ENCODE measurements at regions not wholly inside any gene's neighbourhood (a gene's known extent, or its start where the extent isn't known, plus 50 kb on each side); places are given as distances from the start of the nearest gene placed in this dataset.
"Not testable (repeated sequence)": the region's sequence is repeated elsewhere in the genome, so short reads cannot be mapped to it uniquely, and the experiment has no call there.

DNA sequence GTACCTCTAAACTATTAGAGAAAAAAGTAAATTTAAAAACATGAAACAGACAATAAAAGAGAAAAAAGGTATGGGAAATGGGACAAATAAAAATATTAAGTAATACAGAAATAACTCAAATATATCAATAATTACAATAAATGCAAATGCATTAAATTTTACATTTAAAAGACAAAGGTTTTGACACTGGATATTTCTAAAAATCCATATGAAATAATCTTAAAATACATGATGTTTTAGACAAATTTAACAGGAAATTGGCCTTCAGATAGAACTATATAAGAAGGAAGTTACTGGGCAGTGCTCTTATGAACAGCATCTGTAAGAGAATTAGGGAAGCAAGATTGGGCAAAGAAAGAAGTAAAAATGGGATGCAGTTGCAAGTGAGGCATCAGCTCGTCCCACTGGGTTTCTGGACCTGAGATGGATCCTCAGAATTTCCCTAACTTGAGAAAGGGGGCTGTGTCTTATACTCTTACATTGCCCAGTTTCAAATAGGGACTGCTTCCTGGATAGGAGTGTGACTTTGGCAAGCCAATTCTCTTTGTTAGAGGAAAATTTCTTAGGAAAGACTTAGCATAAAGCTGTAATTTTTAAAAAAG is 376.7 kb downstream of the SMOC2 start:
- H3K4me3 ChIP-seq (ENCODE audit: low read depth in 1 of 2, low read length in 2 of 2), result no peak overlapping the region
- H3K4me1 ChIP-seq (ENCODE audit: control insufficient read depth in 1 of 2, insufficient read depth in 2 of 2, low read length in 2 of 2), result no peaks in the 10 kb centered on the region
- no peaks in the 10 kb centered on the region for H3K27me3 ChIP-seq (ENCODE audit: low read depth, low read length)
- no peaks in the 10 kb centered on the region for H3K36me3 ChIP-seq (ENCODE audit: control insufficient read depth in 1 of 2, insufficient read depth in 2 of 2, low read length in 2 of 2)
- H3K27ac ChIP-seq (ENCODE audit: low read length), result no peak overlapping the region
- peaks cover 4 to 9% of the 10 kb centered on the region in 2 donors for H3K9me3 ChIP-seq (ENCODE audit: control insufficient read depth in 1 of 2, low read length in 2 of 2)

DNA sequence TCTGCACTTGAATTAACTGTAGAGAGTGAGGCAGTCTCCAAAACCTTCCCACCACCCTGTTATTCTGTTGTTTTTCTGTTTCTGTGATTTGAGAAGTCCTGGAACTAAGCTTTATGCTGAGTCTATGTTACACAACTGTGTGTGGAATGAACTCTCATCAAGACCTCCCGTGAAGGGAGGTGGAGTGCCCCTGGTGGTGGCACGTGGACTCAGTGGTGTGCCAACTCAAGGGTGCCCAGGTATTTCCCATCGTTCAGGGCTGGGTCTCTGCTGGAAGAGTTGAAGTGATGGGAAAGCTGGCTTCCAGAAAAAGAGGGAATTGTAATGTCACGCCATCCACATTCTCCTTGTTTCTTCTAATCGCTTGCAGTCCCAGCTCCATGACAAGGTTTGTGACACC is 374.2 kb downstream of the SMOC2 start:
- Histone ChIP-seq H3K4me1 (ENCODE audit: control insufficient read depth in 1 of 2, insufficient read depth in 2 of 2, low read length in 2 of 2) (no peaks in the 10 kb centered on the region), H3K27me3 (ENCODE audit: low read depth, low read length) (no peaks in the 10 kb centered on the region), H3K27ac (ENCODE audit: low read length) (no peak overlapping the region), H3K4me3 (ENCODE audit: low read depth in 1 of 2, low read length in 2 of 2) (no peak overlapping the region), H3K9me3 (ENCODE audit: control insufficient read depth in 1 of 2, low read length in 2 of 2) (peaks cover 4 to 9% of the 10 kb centered on the region in 2 donors), H3K36me3 (ENCODE audit: control insufficient read depth in 1 of 2, insufficient read depth in 2 of 2, low read length in 2 of 2) (no peaks in the 10 kb centered on the region)

DNA sequence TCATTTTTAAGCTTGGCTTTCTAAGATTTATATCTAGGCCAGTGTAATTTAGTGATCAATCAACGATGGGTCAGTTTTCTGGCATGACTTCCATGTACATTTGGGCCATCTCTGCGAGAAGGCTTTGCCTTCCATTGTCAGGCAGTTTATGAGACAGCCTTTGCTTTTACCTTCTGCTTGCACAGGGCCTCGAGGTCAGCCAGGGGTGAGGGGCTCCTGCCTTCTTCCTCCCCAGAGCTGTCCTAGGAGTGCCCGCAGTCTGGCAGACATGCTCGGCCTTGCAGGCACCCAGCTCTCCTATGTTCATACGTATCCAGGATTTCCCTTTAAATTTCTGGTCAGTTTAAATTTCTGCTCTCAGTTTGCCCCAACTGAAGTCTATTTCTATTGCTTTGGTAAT is 367.2 kb downstream of the SMOC2 start:
- no peaks in the 10 kb centered on the region for H3K9me3 ChIP-seq (ENCODE audit: control insufficient read depth in 1 of 2, low read length in 2 of 2)
- no peak overlapping the region for H3K4me3 ChIP-seq (ENCODE audit: low read depth in 1 of 2, low read length in 2 of 2)
- no peak overlapping the region for H3K27ac ChIP-seq (ENCODE audit: low read length)
- no peaks in the 10 kb centered on the region for H3K27me3 ChIP-seq (ENCODE audit: low read depth, low read length)
- no peaks in the 10 kb centered on the region for H3K4me1 ChIP-seq (ENCODE audit: control insufficient read depth in 1 of 2, insufficient read depth in 2 of 2, low read length in 2 of 2)
- H3K36me3 ChIP-seq (ENCODE audit: control insufficient read depth in 1 of 2, insufficient read depth in 2 of 2, low read length in 2 of 2), result no peaks in the 10 kb centered on the region

DNA sequence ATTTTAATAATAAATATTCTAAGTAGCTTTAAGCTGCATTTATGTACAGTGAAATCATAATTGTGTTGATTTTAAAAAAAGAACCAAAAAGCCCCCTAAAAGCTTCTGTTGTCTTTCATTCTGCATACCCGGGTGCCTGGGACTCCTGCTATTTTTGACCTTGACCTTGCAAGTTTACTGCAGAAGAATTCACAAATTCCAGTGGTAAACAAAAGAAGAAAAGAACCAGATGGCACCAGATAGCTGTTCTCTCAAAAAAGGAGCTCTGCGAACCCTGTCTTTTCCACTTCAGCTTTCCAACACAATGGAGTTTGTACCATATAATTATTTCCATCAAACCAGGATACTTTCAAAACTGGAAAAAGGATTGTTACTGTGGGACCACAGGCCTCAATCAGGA is 363.3 kb downstream of the SMOC2 start:
- H3K4me1 ChIP-seq (ENCODE audit: control insufficient read depth in 1 of 2, insufficient read depth in 2 of 2, low read length in 2 of 2), result no peaks in the 10 kb centered on the region
- no peak overlapping the region for H3K27ac ChIP-seq (ENCODE audit: low read length)
- no peaks in the 10 kb centered on the region for H3K9me3 ChIP-seq (ENCODE audit: control insufficient read depth in 1 of 2, low read length in 2 of 2)
- H3K36me3 ChIP-seq (ENCODE audit: control insufficient read depth in 1 of 2, insufficient read depth in 2 of 2, low read length in 2 of 2), result no peaks in the 10 kb centered on the region
- H3K27me3 ChIP-seq (ENCODE audit: low read depth, low read length), result no peaks in the 10 kb centered on the region
- no peak overlapping the region for H3K4me3 ChIP-seq (ENCODE audit: low read depth in 1 of 2, low read length in 2 of 2)

DNA sequence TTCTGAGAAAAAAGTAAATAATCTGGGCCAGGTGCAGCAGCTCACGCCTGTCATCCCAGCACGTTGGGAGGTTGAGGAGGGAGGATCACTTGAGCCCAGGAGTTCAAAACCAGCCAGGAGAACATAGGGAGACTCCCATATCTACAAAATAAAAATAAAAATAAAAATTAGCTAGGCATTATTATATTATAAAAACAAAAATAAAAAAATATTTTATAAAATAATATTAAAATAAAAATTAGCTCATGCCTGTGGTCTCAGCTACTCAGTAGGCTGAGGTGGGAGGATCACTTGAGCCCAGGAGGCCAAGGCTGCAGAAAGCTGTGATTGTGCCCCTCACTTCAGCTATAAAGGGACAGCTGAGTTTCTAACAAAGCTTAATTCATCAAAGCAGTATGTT is 362.9 kb downstream of the SMOC2 start:
- Histone ChIP-seq H3K27ac (ENCODE audit: low read length) (no peak overlapping the region), H3K4me3 (ENCODE audit: low read depth in 1 of 2, low read length in 2 of 2) (no peak overlapping the region), H3K9me3 (ENCODE audit: control insufficient read depth in 1 of 2, low read length in 2 of 2) (no peaks in the 10 kb centered on the region), H3K36me3 (ENCODE audit: control insufficient read depth in 1 of 2, insufficient read depth in 2 of 2, low read length in 2 of 2) (no peaks in the 10 kb centered on the region), H3K27me3 (ENCODE audit: low read depth, low read length) (no peaks in the 10 kb centered on the region), H3K4me1 (ENCODE audit: control insufficient read depth in 1 of 2, insufficient read depth in 2 of 2, low read length in 2 of 2) (no peaks in the 10 kb centered on the region)

DNA sequence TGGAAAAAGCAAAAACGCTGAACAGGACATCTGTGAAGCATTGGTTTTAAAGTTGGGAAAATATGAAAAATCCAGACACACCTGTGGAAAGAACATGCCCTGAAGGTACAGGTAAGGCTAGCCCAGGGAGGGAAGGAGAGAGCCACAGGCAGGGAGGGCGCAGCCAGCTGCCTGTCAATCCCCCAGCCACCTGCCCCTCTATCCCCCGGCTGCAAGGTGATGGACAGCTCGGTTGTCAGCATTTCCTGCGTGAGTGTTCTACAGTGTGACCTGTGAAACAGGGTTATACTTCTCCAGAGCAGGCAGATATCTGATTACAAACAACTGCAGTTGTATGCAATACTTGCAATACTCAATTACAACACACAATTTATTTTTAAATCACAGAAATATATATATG is 358.1 kb downstream of the SMOC2 start:
- Histone ChIP-seq H3K27ac (ENCODE audit: low read length) (no peak overlapping the region), H3K27me3 (ENCODE audit: low read depth, low read length) (no peaks in the 10 kb centered on the region), H3K36me3 (ENCODE audit: control insufficient read depth in 1 of 2, insufficient read depth in 2 of 2, low read length in 2 of 2) (no peaks in the 10 kb centered on the region), H3K4me1 (ENCODE audit: control insufficient read depth in 1 of 2, insufficient read depth in 2 of 2, low read length in 2 of 2) (no peaks in the 10 kb centered on the region), H3K9me3 (ENCODE audit: control insufficient read depth in 1 of 2, low read length in 2 of 2) (no peaks in the 10 kb centered on the region), H3K4me3 (ENCODE audit: low read depth in 1 of 2, low read length in 2 of 2) (no peak overlapping the region)

DNA sequence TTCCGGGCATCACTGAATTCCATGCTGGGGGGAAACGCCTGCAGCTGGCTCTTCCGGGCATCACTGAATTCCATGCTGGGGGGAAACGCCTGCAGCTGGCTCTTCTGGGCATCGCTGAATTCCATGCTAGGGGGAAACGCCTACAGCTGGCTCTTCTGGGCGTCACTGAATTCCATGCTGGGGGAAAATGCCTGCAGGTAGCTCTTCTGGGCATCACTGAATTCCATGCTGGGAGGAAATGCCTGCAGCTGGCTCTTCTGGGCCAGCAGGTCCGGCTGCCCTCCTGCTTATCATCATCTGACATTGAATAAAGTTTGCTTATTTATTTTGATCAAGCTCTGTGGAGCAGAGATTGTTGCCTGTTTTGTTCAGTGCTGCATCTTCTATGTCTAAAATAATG is 355.1 kb downstream of the SMOC2 start:
- Histone ChIP-seq H3K4me1 (ENCODE audit: control insufficient read depth in 1 of 2, insufficient read depth in 2 of 2, low read length in 2 of 2) (no peaks in the 10 kb centered on the region), H3K4me3 (ENCODE audit: low read depth in 1 of 2, low read length in 2 of 2) (no peak overlapping the region), H3K9me3 (ENCODE audit: control insufficient read depth in 1 of 2, low read length in 2 of 2) (no peaks in the 10 kb centered on the region), H3K27me3 (ENCODE audit: low read depth, low read length) (no peaks in the 10 kb centered on the region), H3K36me3 (ENCODE audit: control insufficient read depth in 1 of 2, insufficient read depth in 2 of 2, low read length in 2 of 2) (no peaks in the 10 kb centered on the region), H3K27ac (ENCODE audit: low read length) (no peak overlapping the region)

DNA sequence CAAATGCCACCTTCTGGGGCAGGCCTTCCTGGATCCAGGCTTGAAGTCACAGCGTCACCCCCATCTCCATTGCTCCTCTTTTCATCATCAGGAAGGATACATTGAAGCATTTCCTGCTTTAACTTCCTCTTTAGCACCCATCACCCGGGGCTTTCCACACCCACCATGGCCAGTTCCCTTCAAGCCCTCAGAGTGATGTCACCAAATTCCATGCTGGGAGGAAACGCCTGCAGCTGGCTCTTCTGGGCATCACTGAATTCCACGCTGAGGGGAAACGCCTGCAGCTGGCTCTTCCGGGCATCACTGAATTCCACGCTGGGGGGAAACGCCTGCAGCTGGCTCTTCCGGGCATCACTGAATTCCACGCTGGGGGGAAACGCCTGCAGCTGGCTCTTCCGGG is 354.6 kb downstream of the SMOC2 start:
- H3K27ac ChIP-seq (ENCODE audit: low read length); H3K9me3 ChIP-seq (ENCODE audit: control insufficient read depth in 1 of 2, low read length in 2 of 2); H3K36me3 ChIP-seq (ENCODE audit: control insufficient read depth in 1 of 2, insufficient read depth in 2 of 2, low read length in 2 of 2); H3K4me1 ChIP-seq (ENCODE audit: control insufficient read depth in 1 of 2, insufficient read depth in 2 of 2, low read length in 2 of 2); H3K4me3 ChIP-seq (ENCODE audit: low read depth in 1 of 2, low read length in 2 of 2); H3K27me3 ChIP-seq (ENCODE audit: low read depth, low read length): not testable (repeated sequence)

DNA sequence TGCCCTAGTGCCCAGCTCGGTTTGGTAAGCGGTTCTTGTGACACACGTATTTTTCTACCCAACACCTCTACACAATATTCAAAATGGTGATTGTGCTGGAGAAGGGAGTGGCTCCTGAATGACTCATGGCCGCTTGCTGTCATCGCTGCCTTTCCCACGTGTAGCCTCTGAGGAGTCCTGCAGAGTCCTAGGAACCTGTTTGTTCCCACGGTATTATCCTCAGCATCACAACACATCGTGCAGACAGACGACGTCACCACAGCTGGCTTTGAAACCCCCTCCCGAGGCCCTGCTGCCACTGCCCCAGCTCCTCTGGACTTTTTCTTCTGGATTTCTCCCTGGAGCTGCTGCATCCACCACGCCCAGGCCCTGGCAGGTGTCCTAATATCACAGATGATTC is 353.5 kb downstream of the SMOC2 start:
- no peaks in the 10 kb centered on the region for H3K27me3 ChIP-seq (ENCODE audit: low read depth, low read length)
- no peak overlapping the region for H3K4me3 ChIP-seq (ENCODE audit: low read depth in 1 of 2, low read length in 2 of 2)
- no peak overlapping the region for H3K27ac ChIP-seq (ENCODE audit: low read length)
- H3K4me1 ChIP-seq (ENCODE audit: control insufficient read depth in 1 of 2, insufficient read depth in 2 of 2, low read length in 2 of 2), result no peaks in the 10 kb centered on the region
- H3K36me3 ChIP-seq (ENCODE audit: control insufficient read depth in 1 of 2, insufficient read depth in 2 of 2, low read length in 2 of 2), result no peaks in the 10 kb centered on the region
- H3K9me3 ChIP-seq (ENCODE audit: control insufficient read depth in 1 of 2, low read length in 2 of 2), result no peaks in the 10 kb centered on the region

DNA sequence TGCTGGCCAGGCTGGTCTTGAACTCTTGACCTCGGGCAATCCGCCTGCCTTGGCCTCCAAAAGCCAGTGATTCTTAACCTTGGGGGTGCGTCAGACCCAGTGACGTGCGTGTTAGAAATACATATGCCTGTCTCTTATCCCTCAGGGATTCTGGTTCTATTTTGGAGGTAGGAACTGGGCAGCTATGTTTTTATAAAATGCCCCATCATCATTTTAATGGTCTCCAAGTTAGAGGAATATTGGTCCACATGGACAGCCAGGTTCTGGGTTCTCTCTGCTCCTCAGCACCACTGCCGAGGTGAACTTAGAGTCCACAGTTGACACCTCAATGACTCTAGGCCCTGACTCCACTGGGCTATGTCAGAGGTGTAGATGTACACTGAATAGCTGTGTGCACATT is 352.7 kb downstream of the SMOC2 start:
- Histone ChIP-seq H3K36me3 (ENCODE audit: control insufficient read depth in 1 of 2, insufficient read depth in 2 of 2, low read length in 2 of 2) (no peaks in the 10 kb centered on the region), H3K9me3 (ENCODE audit: control insufficient read depth in 1 of 2, low read length in 2 of 2) (no peaks in the 10 kb centered on the region), H3K27me3 (ENCODE audit: low read depth, low read length) (no peaks in the 10 kb centered on the region), H3K4me1 (ENCODE audit: control insufficient read depth in 1 of 2, insufficient read depth in 2 of 2, low read length in 2 of 2) (no peaks in the 10 kb centered on the region), H3K27ac (ENCODE audit: low read length) (no peak overlapping the region), H3K4me3 (ENCODE audit: low read depth in 1 of 2, low read length in 2 of 2) (no peak overlapping the region)

DNA sequence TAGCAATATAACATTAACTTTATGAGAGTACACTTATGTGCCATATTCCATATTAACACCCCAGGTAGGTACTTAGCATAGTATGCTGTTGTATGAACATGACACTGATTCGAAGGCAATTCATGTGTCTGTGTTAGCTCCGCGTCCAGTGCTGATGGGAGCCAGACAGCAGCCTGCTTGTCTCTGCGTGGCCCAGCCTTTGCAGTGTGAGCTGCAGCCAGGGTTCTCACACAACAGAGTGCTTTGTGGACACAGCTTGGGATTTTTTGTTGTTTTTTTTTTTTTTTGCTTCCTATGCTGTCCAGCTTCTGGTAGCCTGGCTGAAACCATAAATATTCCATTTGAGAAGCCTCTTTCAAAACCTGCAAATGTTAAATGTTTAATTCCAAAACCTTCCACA is 350.9 kb downstream of the SMOC2 start:
- Histone ChIP-seq H3K9me3 (ENCODE audit: control insufficient read depth in 1 of 2, low read length in 2 of 2) (no peaks in the 10 kb centered on the region), H3K27me3 (ENCODE audit: low read depth, low read length) (no peaks in the 10 kb centered on the region), H3K4me1 (ENCODE audit: control insufficient read depth in 1 of 2, insufficient read depth in 2 of 2, low read length in 2 of 2) (no peaks in the 10 kb centered on the region), H3K4me3 (ENCODE audit: low read depth in 1 of 2, low read length in 2 of 2) (no peak overlapping the region), H3K27ac (ENCODE audit: low read length) (no peak overlapping the region), H3K36me3 (ENCODE audit: control insufficient read depth in 1 of 2, insufficient read depth in 2 of 2, low read length in 2 of 2) (no peaks in the 10 kb centered on the region)

DNA sequence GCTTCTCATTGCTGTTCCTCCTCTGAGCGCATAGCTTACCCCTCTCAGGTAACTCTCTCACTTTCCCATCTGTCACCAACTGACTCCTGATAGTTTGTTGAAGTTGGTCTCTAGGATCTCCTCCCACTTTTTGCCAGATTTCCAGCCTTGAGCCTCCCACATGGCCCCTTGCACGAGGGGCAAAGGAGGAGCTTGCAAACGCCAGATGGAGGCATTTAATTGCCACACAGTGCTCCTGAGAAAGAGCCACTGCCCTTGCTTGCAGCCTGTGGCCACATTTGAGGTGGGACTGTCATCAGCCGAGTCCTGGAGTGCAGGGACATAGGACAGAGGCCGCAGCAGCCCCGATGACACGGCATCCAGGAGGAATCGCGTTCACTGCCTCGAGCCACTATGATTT is 348.7 kb downstream of the SMOC2 start:
- H3K27me3 ChIP-seq (ENCODE audit: low read depth, low read length), result no peaks in the 10 kb centered on the region
- no peak overlapping the region for H3K4me3 ChIP-seq (ENCODE audit: low read depth in 1 of 2, low read length in 2 of 2)
- H3K36me3 ChIP-seq (ENCODE audit: control insufficient read depth in 1 of 2, insufficient read depth in 2 of 2, low read length in 2 of 2), result no peaks in the 10 kb centered on the region
- H3K4me1 ChIP-seq (ENCODE audit: control insufficient read depth in 1 of 2, insufficient read depth in 2 of 2, low read length in 2 of 2), result no peaks in the 10 kb centered on the region
- H3K9me3 ChIP-seq (ENCODE audit: control insufficient read depth in 1 of 2, low read length in 2 of 2), result no peaks in the 10 kb centered on the region
- no peak overlapping the region for H3K27ac ChIP-seq (ENCODE audit: low read length)
